ENCODE measurements at regions not wholly inside any gene's neighbourhood (a gene's known extent, or its start where the extent isn't known, plus 50 kb on each side); places are given as distances from the start of the nearest gene placed in this dataset.

DNA sequence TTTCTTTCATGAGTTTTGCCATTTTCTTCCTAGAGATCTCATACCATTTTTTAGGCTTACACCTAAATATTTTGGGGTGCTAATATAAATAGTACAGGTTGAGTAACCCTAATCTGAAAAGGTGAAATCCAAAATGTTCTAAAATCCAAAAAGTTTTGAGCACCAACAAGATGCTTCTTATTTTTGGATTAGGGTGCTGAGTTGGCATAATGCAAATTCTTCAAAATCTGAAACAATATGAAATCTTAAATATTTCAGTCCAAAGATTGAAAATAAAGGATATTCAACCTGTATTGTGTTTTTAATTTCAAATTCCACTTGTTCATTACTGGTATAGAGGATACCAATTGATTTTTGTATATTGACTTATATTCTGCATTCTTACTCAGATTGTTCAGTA, 51.1 kb upstream of the KCNK2 start:
- no peak for DNase-seq
